Gastrocnemius medialis (tissue), 4 donors: ENCODE measurements at regions not wholly inside any gene's neighbourhood (a gene's known extent, or its start where the extent isn't known, plus 50 kb on each side); places are given as distances from the start of the nearest gene placed in this dataset.

Experiments used
- ATAC-seq, 2 donors: fragments of 150-250 bp; one replicate each; pipeline ENCODE4 v1.9.1; 2016
- DNase-seq, 2 donors: peaks; one replicate each; pipeline ENCODE4 v3.0.0-alpha.2; 2019
- H3K27ac ChIP-seq, 4 donors: fragments of 200-600 bp; sonication (generic); 1 replicate in 1 of 4; 2 replicates in 3 of 4; pipeline ENCODE4 v1.5.1; 2016 to 2018; ENCODE audit warnings: mild to moderate bottlenecking in 2 of 4, moderate library complexity in 1 of 4
- H3K27me3 ChIP-seq, 3 donors: fragments of 200-600 bp; sonication (generic) in 2 of 3; 1 replicate in 1 of 3; 2 replicates in 2 of 3; pipeline versions ENCODE4 v1.5.1 to v1.6.0; 2016 to 2019; ENCODE audit warnings: mild to moderate bottlenecking in 1 of 3, moderate library complexity in 1 of 3
- H3K36me3 ChIP-seq, 2 donors: fragments of 200-600 bp; sonication (generic) in 1 of 2; one replicate each; pipeline ENCODE4 v1.5.1; 2017 to 2018
- H3K4me1 ChIP-seq, 2 donors: fragments of 200-600 bp; sonication (generic) in 1 of 2; one replicate each; pipeline ENCODE4 v1.5.1; 2016 to 2017; ENCODE audit warnings: mild to moderate bottlenecking in 2 of 2
- H3K4me3 ChIP-seq, 4 donors: fragments of 200-600 bp; sonication (generic) in 3 of 4; 1 replicate in 1 of 4; 2 replicates in 3 of 4; pipeline ENCODE4 v1.5.1; 2016 to 2019; ENCODE audit warnings: mild to moderate bottlenecking in 2 of 4
- H3K9me3 ChIP-seq, 3 donors: fragments of 200-600 bp; sonication (generic) in 2 of 3; 1 replicate in 1 of 3; 2 replicates in 2 of 3; pipeline ENCODE4 v1.5.1; 2016 to 2019
- POLR2A ChIP-seq, 2 donors: fragments of 450-650 bp; IDR thresholded peaks; one replicate each; pipeline ENCODE4 v1.6.1; 2017; ENCODE audit warnings: antibody characterized with exemption in 2 of 2, mild to moderate bottlenecking in 2 of 2, moderate library complexity in 2 of 2
- in situ Hi-C, 4 donors: fragments of 200-750 bp; cut with MboI; loops; one replicate each; pipeline versions ENCODE4 v1.15.0 to v1.8.0; 2017; ENCODE audit warnings: low sequenced_read_pairs in 4 of 4
- intact Hi-C: fragments of 100-400 bp; cut with DNase I; formaldehyde crosslinking; loops from one replicate; pipeline ENCODE4 v1.15.1; 2023; ENCODE audit warnings: low total_unique reads
- TF ChIP-seq, protein P1 (sequence below), 5 experiments: fragments of 450-650 bp in 3 of 5; fragments of 200-600 bp in 2 of 5; sonication (generic) in 2 of 5; IDR thresholded peaks in 4 of 5; conservative IDR thresholded peaks in 1 of 5; 1 replicate in 4 of 5; 2 replicates in 1 of 5; pipeline ENCODE4 v1.5.1; 2016 to 2019; ENCODE audit warnings: antibody characterized with exemption in 5 of 5, mild to moderate bottlenecking in 3 of 5, moderate library complexity in 3 of 5

DNA sequence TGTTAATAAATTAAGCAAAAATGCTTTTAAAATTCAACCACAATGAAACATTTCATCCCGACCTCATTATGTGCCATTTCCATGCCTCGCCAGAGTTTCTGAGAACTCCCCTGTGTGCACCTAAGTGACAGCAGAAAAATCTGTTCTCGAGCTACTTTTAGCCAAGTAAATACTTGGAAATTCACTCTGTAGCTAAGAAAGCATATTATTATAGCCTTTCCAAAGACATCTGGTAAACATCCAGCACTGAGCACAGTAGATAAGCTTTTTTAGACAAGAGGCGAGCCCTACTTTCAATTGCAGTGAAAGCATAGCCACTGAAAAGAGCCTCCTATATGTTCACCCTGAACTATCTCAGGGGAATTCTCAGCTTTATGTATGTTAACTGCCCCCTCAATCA, 242.8 kb upstream of the PSMD7 start:
- ATAC-seq (no peak), DNase-seq (no peak)
- in situ Hi-C loops = no loop called here
- Histone ChIP-seq H3K36me3 (no peaks in the 10 kb centered on the region), H3K4me3 (no peak overlapping the region), H3K9me3 (no peaks in the 10 kb centered on the region), H3K27me3 (no peaks in the 10 kb centered on the region), H3K4me1 (no peaks in the 10 kb centered on the region), H3K27ac (no peak overlapping the region)
- intact Hi-C loops = no loop called here
- TF ChIP-seq, protein P1, sequence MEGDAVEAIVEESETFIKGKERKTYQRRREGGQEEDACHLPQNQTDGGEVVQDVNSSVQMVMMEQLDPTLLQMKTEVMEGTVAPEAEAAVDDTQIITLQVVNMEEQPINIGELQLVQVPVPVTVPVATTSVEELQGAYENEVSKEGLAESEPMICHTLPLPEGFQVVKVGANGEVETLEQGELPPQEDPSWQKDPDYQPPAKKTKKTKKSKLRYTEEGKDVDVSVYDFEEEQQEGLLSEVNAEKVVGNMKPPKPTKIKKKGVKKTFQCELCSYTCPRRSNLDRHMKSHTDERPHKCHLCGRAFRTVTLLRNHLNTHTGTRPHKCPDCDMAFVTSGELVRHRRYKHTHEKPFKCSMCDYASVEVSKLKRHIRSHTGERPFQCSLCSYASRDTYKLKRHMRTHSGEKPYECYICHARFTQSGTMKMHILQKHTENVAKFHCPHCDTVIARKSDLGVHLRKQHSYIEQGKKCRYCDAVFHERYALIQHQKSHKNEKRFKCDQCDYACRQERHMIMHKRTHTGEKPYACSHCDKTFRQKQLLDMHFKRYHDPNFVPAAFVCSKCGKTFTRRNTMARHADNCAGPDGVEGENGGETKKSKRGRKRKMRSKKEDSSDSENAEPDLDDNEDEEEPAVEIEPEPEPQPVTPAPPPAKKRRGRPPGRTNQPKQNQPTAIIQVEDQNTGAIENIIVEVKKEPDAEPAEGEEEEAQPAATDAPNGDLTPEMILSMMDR (IDR thresholded peaks at IDR 0.05 in 4 of 5, conservative IDR thresholded peaks at IDR 0.05 in 1 of 5) = no peak
- TF ChIP-seq POLR2A (IDR thresholded peaks at IDR 0.05) = no peak

DNA sequence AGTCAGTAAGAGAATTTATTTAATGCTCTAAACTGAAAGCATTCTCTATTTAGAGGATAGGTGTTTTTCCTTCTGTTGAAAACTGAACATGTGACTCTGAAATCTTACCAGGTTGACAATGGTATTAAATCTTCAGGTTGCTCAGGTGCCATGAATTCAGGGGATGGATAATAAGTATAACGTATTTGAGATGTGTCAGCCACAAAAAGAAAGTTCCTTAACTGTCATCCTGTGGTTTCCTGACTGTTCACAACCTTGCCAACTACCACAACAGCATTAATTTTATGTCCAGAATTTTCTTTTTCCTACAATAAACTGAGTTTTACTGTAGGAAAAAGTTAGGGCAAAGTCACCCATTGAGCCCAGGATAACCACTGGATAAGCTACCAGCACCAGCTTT, 243.3 kb upstream of the PSMD7 start:
- H3K27me3 ChIP-seq = no peaks in the 10 kb centered on the region
- H3K27ac ChIP-seq = no peak overlapping the region
- TF ChIP-seq, protein P1 (IDR thresholded peaks at IDR 0.05 in 4 of 5, conservative IDR thresholded peaks at IDR 0.05 in 1 of 5) = no peak
- TF ChIP-seq POLR2A (IDR thresholded peaks at IDR 0.05) = no peak
- intact Hi-C loops (no loop called here), in situ Hi-C loops (no loop called here)
- H3K4me3 ChIP-seq = no peak overlapping the region
- H3K36me3 ChIP-seq = no peaks in the 10 kb centered on the region
- H3K4me1 ChIP-seq = no peaks in the 10 kb centered on the region
- DNase-seq = no peak
- no peaks in the 10 kb centered on the region for H3K9me3 ChIP-seq
- no peak for ATAC-seq

DNA sequence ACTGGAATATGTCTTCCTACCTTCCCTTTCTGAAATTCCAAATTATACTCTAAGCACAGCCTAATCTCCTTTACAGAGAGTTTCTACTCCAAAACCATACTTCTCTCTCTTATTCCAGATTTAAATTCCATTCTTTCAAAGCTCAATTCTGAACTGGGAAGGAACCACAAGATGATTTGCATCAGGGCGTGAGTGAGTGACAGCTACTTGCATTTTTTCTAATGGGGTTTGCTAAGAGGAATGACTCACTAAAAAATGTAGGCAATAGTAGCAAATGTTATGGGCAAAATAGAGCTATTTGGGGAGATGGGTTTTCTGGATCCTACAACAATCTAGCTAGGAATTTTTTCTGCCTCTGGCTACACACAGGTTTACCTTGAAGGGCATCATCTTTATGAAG, 244.6 kb upstream of the PSMD7 start:
- Histone ChIP-seq H3K27ac (no peak overlapping the region), H3K27me3 (no peaks in the 10 kb centered on the region), H3K4me3 (no peak overlapping the region), H3K36me3 (no peaks in the 10 kb centered on the region), H3K4me1 (no peaks in the 10 kb centered on the region), H3K9me3 (no peaks in the 10 kb centered on the region)
- TF ChIP-seq, protein P1 (IDR thresholded peaks at IDR 0.05 in 4 of 5, conservative IDR thresholded peaks at IDR 0.05 in 1 of 5) = no peak
- TF ChIP-seq POLR2A (IDR thresholded peaks at IDR 0.05) = no peak
- ATAC-seq (no peak), DNase-seq (no peak)
- in situ Hi-C loops (no loop called here), intact Hi-C loops (no loop called here)

DNA sequence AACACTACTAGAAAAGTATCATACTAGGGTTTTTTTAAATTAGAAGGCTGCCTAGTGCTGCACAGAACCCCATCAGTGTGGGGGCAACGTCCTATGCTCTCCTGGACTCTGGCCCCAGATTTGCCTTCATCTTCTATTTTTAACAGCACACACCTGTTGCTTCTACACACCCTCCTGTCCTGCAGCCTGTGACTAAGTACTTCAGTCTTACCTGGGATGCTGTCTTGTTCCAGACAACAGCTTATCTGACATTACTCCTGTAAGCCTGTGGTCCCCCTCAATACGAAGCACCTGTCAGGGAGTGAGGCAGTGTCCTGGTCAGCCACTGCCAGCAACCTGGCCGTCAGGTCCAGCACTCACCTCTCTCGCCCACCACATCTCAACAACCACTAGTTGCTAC, 247.6 kb upstream of the PSMD7 start:
- Histone ChIP-seq H3K4me3 (no peak overlapping the region), H3K27me3 (no peaks in the 10 kb centered on the region), H3K36me3 (no peaks in the 10 kb centered on the region), H3K4me1 (no peaks in the 10 kb centered on the region), H3K9me3 (no peaks in the 10 kb centered on the region), H3K27ac (no peak overlapping the region)
- DNase-seq = no peak
- in situ Hi-C loops = no loop called here
- no peak for ATAC-seq
- intact Hi-C loops = no loop called here
- TF ChIP-seq, protein P1 (IDR thresholded peaks at IDR 0.05 in 4 of 5, conservative IDR thresholded peaks at IDR 0.05 in 1 of 5) = no peak
- no peak for TF ChIP-seq POLR2A (IDR thresholded peaks at IDR 0.05)

DNA sequence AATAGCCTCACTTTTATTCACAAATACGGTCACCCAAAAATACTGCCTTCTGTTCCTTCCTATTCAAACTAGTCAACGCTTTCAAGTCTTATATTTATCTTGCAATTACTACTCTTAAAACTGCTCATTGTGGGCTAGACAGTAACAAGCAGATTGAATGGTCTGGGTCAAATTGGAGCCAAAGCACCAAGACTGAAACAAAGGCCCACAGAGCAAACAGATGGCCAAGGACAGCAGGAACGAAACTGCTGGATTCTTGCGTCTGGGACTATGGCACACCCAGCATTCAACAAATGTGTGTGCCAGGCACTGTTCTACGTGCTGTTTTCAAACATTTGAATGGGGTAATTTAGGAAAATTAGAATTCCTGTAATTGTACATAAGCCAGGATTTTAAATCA, 250.1 kb upstream of the PSMD7 start:
- H3K9me3 ChIP-seq = no peaks in the 10 kb centered on the region
- no peak for TF ChIP-seq POLR2A (IDR thresholded peaks at IDR 0.05)
- TF ChIP-seq, protein P1 (IDR thresholded peaks at IDR 0.05 in 4 of 5, conservative IDR thresholded peaks at IDR 0.05 in 1 of 5) = no peak
- DNase-seq (no peak), ATAC-seq (no peak)
- no peaks in the 10 kb centered on the region for H3K27me3 ChIP-seq
- in situ Hi-C loops (no loop called here), intact Hi-C loops (no loop called here)
- H3K4me3 ChIP-seq = no peak overlapping the region
- H3K4me1 ChIP-seq = no peaks in the 10 kb centered on the region
- no peaks in the 10 kb centered on the region for H3K36me3 ChIP-seq
- no peak overlapping the region for H3K27ac ChIP-seq
